Panc1 (cell line): ENCODE measurements at regions not wholly inside any gene's neighbourhood (a gene's known extent, or its start where the extent isn't known, plus 50 kb on each side); places are given as distances from the start of the nearest gene placed in this dataset.

Experiments
- CTCF ChIP-seq: fragments of 450-650 bp; IDR thresholded peaks from 2 replicates; pipeline ENCODE4 v1.5.1; 2017; ENCODE audit warnings: mild to moderate bottlenecking
- REST ChIP-seq, 2 experiments: IDR thresholded peaks; 2 replicates each; pipeline ENCODE4 v1.6.1; 2011 to 2012; ENCODE audit warnings: low read depth in 2 of 2, control low read depth in 1 of 2, low read length in 1 of 2, mild to moderate bottlenecking in 1 of 2, moderate library complexity in 1 of 2; ENCODE audit not compliant: insufficient read depth in 1 of 2
- SIN3A ChIP-seq: IDR thresholded peaks from 2 replicates; pipeline ENCODE4 v1.6.1; 2012; ENCODE audit warnings: low read depth, mild to moderate bottlenecking, low read length, moderate library complexity, borderline replicate concordance; ENCODE audit not compliant: insufficient read depth
- TCF7L2 ChIP-seq: IDR thresholded peaks from 2 replicates; pipeline ENCODE4 v1.6.1; 2011; ENCODE audit warnings: mild to moderate bottlenecking, low read depth, low read length, inconsistent platforms

- no peak for TF ChIP-seq CTCF
- TF ChIP-seq TCF7L2 = no peak
- TF ChIP-seq SIN3A = no peak
- no peak for TF ChIP-seq REST (IDR thresholded peaks at IDR 0.05; ENCODE audit: insufficient read depth in 1 of 2, low read depth in 2 of 2, low read length in 1 of 2)
Observed at GRCh38 chr9:129395633-129396364, 217.7 kb upstream of the IER5L start.
